ENCODE measurements at regions not wholly inside any gene's neighbourhood (a gene's known extent, or its start where the extent isn't known, plus 50 kb on each side); places are given as distances from the start of the nearest gene placed in this dataset.

DNA sequence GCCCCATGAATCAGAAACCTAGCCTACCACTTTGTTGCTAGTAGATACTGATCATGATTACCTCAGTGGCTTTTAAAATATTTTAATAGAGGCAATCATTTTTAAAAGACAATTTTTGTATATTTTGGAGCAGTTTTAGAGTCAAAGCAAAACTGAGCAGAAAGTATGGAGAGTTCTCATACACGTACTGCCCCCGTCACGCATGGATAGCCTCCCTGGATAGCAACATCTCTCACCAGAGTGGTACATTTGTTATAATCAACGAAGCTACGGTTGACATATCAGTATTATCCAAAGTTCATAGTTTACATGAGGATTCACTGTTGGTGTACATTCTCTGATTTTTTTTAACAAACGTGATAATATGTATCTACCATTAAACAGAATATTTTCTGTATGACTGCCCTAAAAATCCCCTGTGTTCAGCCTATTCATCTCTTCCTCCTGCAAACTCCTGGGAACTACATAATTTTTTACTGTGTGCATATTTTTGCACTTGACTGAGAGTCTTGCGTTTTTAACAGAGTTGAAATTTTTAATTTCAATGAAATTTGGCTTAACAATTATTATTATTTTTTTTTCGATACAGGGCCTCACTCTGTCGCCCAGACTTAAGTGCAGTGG lies 1436.8 kb upstream of the PCDH9 start:
- FAIRE-seq (no peak), DNase-seq (ENCODE audit: insufficient read length, low spot score) (no peak)
- TF ChIP-seq TAF1 (IDR thresholded peaks at IDR 0.05; ENCODE audit: low read depth, low read length): no peak
- TF ChIP-seq PAX5 (IDR thresholded peaks at IDR 0.05; ENCODE audit: insufficient read depth, low read length, severe bottlenecking): peak; percentile 66

DNA sequence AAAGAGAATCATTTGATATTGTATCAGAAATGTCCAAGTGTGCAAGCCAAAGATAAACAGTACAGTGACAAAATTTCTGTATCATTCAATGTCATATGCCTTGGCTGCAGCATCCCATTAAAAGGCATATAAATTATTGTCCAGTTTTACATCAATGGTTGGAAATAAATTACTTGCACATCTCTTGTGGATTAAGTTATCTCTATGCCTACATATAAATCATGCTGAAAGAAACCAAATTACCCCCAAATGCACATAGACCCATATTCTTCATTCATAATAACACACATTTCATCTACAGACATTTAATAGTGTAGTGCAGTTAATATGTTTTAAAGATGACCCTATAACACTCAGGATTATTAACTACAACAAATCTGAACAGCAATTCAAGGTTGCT lies 1415.7 kb upstream of the PCDH9 start:
- no peak for FAIRE-seq
- DNase-seq (ENCODE audit: insufficient read length, low spot score): no peak
- no peak for TF ChIP-seq POU2F2 (IDR thresholded peaks at IDR 0.05; ENCODE audit: low read depth, low read length)
- no peak for TF ChIP-seq PAX5 (IDR thresholded peaks at IDR 0.05; ENCODE audit: insufficient read depth, low read length, severe bottlenecking)
- no peak for TF ChIP-seq POLR2AphosphoS5 (IDR thresholded peaks at IDR 0.05; ENCODE audit: low read depth, low read length)
- TF ChIP-seq POLR2A (IDR thresholded peaks at IDR 0.05; ENCODE audit: low read depth, low read length): no peak
- TF ChIP-seq SPI1 (IDR thresholded peaks at IDR 0.05; ENCODE audit: low read depth, low read length): no peak
- no peak for TF ChIP-seq TAF1 (IDR thresholded peaks at IDR 0.05; ENCODE audit: low read depth, low read length)

GRCh38 chr13:68644611-68645010 lies 1414.5 kb upstream of the PCDH9 start:
- no peak for FAIRE-seq

GRCh38 chr13:68636784-68637183 lies 1406.6 kb upstream of the PCDH9 start:
- TF ChIP-seq SPI1 (IDR thresholded peaks at IDR 0.05; ENCODE audit: low read depth, low read length): no peak
- no peak for TF ChIP-seq POLR2A (IDR thresholded peaks at IDR 0.05; ENCODE audit: low read depth, low read length)
- TF ChIP-seq TAF1 (IDR thresholded peaks at IDR 0.05; ENCODE audit: low read depth, low read length): no peak
- TF ChIP-seq PAX5 (IDR thresholded peaks at IDR 0.05; ENCODE audit: insufficient read depth, low read length, severe bottlenecking): no peak
- no peak for TF ChIP-seq POLR2AphosphoS5 (IDR thresholded peaks at IDR 0.05; ENCODE audit: low read depth, low read length)
- no peak for TF ChIP-seq POU2F2 (IDR thresholded peaks at IDR 0.05; ENCODE audit: low read depth, low read length)
- DNase-seq (ENCODE audit: insufficient read length, low spot score) (no peak), FAIRE-seq (no peak)

More at GRCh38 chr13:68644611-68645010, 1414.5 kb upstream of the PCDH9 start:
- TF ChIP-seq POLR2A (IDR thresholded peaks at IDR 0.05; ENCODE audit: low read depth, low read length): no peak
- TF ChIP-seq SPI1 (IDR thresholded peaks at IDR 0.05; ENCODE audit: low read depth, low read length): no peak
- TF ChIP-seq PAX5 (IDR thresholded peaks at IDR 0.05; ENCODE audit: insufficient read depth, low read length, severe bottlenecking): no peak
- TF ChIP-seq TAF1 (IDR thresholded peaks at IDR 0.05; ENCODE audit: low read depth, low read length): no peak
- TF ChIP-seq POU2F2 (IDR thresholded peaks at IDR 0.05; ENCODE audit: low read depth, low read length): no peak
- TF ChIP-seq POLR2AphosphoS5 (IDR thresholded peaks at IDR 0.05; ENCODE audit: low read depth, low read length): no peak
- DNase-seq (ENCODE audit: insufficient read length, low spot score): no peak

DNA sequence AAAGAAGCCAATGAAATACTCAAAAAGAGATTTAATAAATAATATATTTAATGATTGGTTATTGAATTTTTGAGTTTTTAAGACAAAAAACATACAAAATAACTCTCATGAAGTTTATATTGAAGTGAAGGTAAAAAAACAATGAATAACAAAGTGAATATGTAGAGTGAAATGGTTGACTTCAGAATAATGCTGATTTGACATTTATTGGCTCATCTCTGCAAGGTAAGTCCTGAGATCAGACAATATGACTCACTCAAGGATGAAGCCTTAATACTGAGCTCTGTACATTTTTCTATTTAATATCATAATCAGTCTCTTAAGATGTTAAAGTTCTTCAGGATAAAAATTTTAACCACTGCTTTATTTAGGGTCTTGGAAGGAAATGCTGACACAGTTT lies 1398.9 kb upstream of the PCDH9 start:
- TF ChIP-seq POLR2AphosphoS5 (IDR thresholded peaks at IDR 0.05; ENCODE audit: low read depth, low read length): no peak
- TF ChIP-seq TAF1 (IDR thresholded peaks at IDR 0.05; ENCODE audit: low read depth, low read length): no peak
- no peak for TF ChIP-seq PAX5 (IDR thresholded peaks at IDR 0.05; ENCODE audit: insufficient read depth, low read length, severe bottlenecking)
- no peak for TF ChIP-seq POU2F2 (IDR thresholded peaks at IDR 0.05; ENCODE audit: low read depth, low read length)
- TF ChIP-seq POLR2A (IDR thresholded peaks at IDR 0.05; ENCODE audit: low read depth, low read length): no peak
- no peak for TF ChIP-seq SPI1 (IDR thresholded peaks at IDR 0.05; ENCODE audit: low read depth, low read length)
- DNase-seq (ENCODE audit: insufficient read length, low spot score): no peak
- FAIRE-seq: no peak

- no peak for FAIRE-seq
Observed at GRCh38 chr13:68627379-68627778, 1397.2 kb upstream of the PCDH9 start.

GRCh38 chr13:68616600-68617222 lies 1386.6 kb upstream of the PCDH9 start:
- FAIRE-seq (no peak), DNase-seq (ENCODE audit: insufficient read length, low spot score) (no peak)
- no peak for TF ChIP-seq TAF1 (IDR thresholded peaks at IDR 0.05; ENCODE audit: low read depth, low read length)
- no peak for TF ChIP-seq PAX5 (IDR thresholded peaks at IDR 0.05; ENCODE audit: insufficient read depth, low read length, severe bottlenecking)
- no peak for TF ChIP-seq SPI1 (IDR thresholded peaks at IDR 0.05; ENCODE audit: low read depth, low read length)
- TF ChIP-seq POLR2AphosphoS5 (IDR thresholded peaks at IDR 0.05; ENCODE audit: low read depth, low read length): no peak
- no peak for TF ChIP-seq POU2F2 (IDR thresholded peaks at IDR 0.05; ENCODE audit: low read depth, low read length)
- TF ChIP-seq POLR2A (IDR thresholded peaks at IDR 0.05; ENCODE audit: low read depth, low read length): no peak

More at GRCh38 chr13:68627379-68627778, 1397.2 kb upstream of the PCDH9 start:
- no peak for DNase-seq (ENCODE audit: insufficient read length, low spot score)
- TF ChIP-seq POLR2AphosphoS5 (IDR thresholded peaks at IDR 0.05; ENCODE audit: low read depth, low read length) (no peak), POLR2A (IDR thresholded peaks at IDR 0.05; ENCODE audit: low read depth, low read length) (no peak), TAF1 (IDR thresholded peaks at IDR 0.05; ENCODE audit: low read depth, low read length) (no peak), SPI1 (IDR thresholded peaks at IDR 0.05; ENCODE audit: low read depth, low read length) (no peak), POU2F2 (IDR thresholded peaks at IDR 0.05; ENCODE audit: low read depth, low read length) (no peak)

GRCh38 chr13:68609661-68610060 lies 1379.5 kb upstream of the PCDH9 start:
- DNase-seq (ENCODE audit: insufficient read length, low spot score) (no peak), FAIRE-seq (no peak)
- no peak for TF ChIP-seq POU2F2 (IDR thresholded peaks at IDR 0.05; ENCODE audit: low read depth, low read length)
- TF ChIP-seq SPI1 (IDR thresholded peaks at IDR 0.05; ENCODE audit: low read depth, low read length): no peak
- TF ChIP-seq POLR2A (IDR thresholded peaks at IDR 0.05; ENCODE audit: low read depth, low read length): no peak
- TF ChIP-seq POLR2AphosphoS5 (IDR thresholded peaks at IDR 0.05; ENCODE audit: low read depth, low read length): no peak
- no peak for TF ChIP-seq TAF1 (IDR thresholded peaks at IDR 0.05; ENCODE audit: low read depth, low read length)
- TF ChIP-seq PAX5 (IDR thresholded peaks at IDR 0.05; ENCODE audit: insufficient read depth, low read length, severe bottlenecking): no peak

GRCh38 chr13:68608147-68608546 lies 1378.0 kb upstream of the PCDH9 start:
- no peak for DNase-seq (ENCODE audit: insufficient read length, low spot score)
- no peak for TF ChIP-seq POLR2AphosphoS5 (IDR thresholded peaks at IDR 0.05; ENCODE audit: low read depth, low read length)
- no peak for TF ChIP-seq POU2F2 (IDR thresholded peaks at IDR 0.05; ENCODE audit: low read depth, low read length)
- TF ChIP-seq SPI1 (IDR thresholded peaks at IDR 0.05; ENCODE audit: low read depth, low read length): no peak
- no peak for TF ChIP-seq TAF1 (IDR thresholded peaks at IDR 0.05; ENCODE audit: low read depth, low read length)
- no peak for TF ChIP-seq POLR2A (IDR thresholded peaks at IDR 0.05; ENCODE audit: low read depth, low read length)
- no peak for TF ChIP-seq PAX5 (IDR thresholded peaks at IDR 0.05; ENCODE audit: insufficient read depth, low read length, severe bottlenecking)
- FAIRE-seq: no peak
